NAMALWA (cell line): ENCODE measurements at regions not wholly inside any gene's neighbourhood (a gene's known extent, or its start where the extent isn't known, plus 50 kb on each side); places are given as distances from the start of the nearest gene placed in this dataset.

Experiments used
- DNase-seq: peaks from one replicate; pipeline ENCODE4 v3.0.0-alpha.2; 2015; ENCODE audit warnings: low spot score

DNA sequence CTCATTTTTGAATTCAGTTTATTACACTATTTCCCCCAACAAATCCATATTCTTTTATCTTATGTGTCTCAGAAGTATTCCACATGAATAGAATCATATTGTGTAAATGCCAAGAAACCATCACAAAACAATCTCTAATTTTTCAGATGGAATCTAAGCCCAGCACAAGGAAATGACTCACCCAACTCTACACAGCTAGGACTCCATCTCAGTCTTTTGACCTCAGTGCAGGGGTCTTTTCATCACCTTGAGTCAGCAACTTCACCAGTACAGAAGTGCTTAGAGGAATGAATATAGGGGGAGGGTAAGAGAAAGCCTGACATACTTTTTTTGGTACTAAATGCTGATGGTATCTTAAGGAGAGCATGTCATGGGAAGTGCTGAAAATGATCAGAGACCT lies 169.3 kb upstream of the LRRN1 start:
- no peak for DNase-seq

DNA sequence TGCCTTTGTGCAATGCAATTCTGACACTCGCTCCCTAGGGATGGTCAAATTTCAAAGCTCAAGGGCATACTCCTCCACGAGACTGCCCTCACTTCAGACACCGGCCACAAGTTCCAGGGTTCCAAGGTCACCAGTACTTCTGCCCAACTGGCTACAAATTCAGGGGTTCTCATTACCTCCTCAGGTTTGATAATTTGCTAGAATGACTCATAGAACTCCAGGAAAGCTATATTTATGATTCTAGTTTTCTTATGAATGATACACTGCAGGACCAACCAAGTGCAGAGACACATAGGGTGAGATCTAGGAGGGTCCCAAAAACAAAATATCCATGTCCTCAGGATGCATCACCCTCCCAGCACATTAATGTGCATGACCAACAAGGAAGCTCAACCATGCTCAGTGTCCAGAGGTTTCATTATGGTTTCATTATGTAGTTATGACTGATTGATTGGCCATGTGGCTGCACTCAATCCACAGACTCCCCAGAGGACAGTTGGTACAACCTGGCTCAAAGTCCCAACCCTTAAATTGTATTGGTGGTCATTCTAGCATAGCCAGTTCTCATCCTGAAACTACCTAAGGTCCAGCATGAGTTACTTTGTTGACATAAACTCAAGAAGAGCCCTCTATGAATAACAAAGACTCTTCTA lies 170.4 kb upstream of the LRRN1 start:
- DNase-seq = no peak

DNA sequence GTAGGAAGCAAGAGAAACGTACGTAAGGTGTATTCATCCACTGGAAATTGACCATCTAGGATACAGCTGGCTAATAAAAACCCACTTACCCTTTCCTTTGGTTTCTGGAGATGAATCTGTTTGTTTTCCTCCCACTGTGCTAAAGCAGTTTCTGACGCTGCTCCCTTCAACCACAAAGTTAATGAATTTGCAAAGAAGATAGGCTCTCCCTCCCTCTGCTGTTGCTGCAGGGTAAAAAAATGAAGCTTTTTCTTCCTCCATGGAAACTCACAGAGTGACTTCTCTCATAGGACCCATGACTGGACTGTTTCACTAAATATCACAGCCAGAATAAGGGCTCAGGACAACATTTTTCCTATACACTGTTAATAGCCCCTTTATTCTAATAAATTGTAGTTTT lies 172.1 kb upstream of the LRRN1 start:
- no peak for DNase-seq

- no peak for DNase-seq
Measured at GRCh38 chr3:3625544-3626271, 173.5 kb upstream of the LRRN1 start.

DNA sequence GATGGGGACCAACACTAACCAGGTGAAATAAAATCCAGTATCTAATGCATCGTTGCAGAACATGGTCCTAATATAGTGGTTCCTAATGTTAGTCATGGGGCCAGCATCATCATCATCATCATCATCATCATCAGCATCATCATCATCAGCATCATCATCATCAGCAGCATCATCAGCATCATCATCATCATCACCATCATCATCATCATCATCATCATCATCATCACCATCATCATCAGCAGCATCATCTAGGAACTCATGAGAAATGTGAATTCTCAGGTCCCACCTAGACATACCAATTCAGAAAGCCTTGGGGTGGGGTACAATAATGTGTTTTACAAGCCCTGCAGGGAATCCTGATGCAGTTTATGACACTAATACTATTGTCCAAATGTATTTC lies 179.4 kb upstream of the LRRN1 start:
- DNase-seq = no peak

DNA sequence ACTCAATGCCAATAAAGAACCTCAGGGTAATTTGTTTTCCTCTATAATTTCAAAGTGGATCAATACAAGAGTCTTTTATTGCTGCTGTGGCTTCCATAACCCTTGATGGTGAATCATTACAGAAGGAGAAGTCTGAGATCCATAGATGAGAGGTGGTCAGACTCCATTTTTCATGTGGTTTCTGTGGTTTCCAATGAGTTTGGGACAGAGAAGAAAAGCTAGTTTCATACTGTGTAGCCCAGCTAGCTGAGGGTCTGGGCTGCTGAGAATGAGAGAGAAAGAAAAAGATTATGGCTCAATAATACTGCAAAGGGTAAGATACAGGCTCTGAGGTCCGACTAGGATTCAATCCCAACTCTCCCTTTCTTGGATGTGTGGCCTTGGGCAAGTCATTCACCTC lies 180.6 kb upstream of the LRRN1 start:
- no peak for DNase-seq

GRCh38 chr3:3615533-3615932 lies 183.7 kb upstream of the LRRN1 start:
- no peak for DNase-seq

DNA sequence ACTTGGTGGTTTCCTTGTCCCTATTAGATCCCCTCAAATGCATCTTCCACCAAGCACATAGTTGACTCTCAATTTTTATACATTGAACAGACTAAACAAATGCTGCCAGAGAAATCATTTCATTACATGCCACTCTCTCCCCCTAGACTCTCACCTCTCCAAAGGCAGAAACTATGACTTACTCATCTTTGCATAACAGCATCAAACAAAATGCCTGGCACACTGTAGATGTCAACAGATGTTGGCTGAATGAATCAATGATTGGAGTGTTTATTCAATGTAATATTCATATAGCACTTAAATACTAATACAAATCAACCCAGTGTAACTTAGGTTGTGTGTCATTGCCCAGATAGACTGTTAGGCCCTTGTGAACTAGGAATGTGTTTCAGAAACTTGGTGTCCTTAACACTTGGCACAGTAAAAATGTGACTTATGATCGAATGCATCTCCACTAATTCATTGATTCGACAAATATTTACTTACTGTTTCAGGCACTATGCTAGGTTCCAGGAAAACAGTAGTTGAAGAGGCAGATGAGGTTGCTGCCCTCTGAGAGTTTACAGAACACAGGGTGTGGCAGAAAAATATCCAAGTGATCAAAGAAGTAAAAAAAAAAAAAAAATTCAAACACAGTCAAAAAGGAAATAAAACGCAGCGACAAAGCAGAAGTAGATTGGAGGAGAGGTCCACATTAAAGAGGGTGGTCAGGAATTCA lies 188.5 kb upstream of the LRRN1 start:
- DNase-seq = no peak

DNA sequence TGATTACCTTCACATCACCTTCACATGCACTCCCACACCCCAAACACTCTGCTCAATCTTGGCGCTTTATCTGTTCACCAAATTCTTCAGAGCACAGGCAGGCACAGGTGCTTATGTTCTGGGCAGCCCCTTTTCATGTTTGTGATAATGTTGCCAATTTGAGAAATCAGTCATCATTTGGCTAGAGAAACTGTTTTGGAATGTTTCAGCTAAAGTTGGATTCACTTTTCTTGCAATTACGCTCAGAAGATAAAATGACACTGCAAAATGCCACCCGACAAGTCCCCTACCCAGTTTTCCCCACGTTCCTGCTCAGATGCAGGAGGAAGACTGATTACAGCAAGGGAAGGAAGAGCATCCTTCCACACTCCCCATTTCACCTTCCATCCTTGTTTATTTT lies 192.9 kb upstream of the LRRN1 start:
- DNase-seq = no peak

- no peak for DNase-seq
Measured at GRCh38 chr3:3605226-3605625, 194.0 kb upstream of the LRRN1 start.

- DNase-seq = no peak
Measured at GRCh38 chr3:3603351-3603750, 195.9 kb upstream of the LRRN1 start.

GRCh38 chr3:3600665-3601340 lies 198.4 kb upstream of the LRRN1 start:
- no peak for DNase-seq

DNA sequence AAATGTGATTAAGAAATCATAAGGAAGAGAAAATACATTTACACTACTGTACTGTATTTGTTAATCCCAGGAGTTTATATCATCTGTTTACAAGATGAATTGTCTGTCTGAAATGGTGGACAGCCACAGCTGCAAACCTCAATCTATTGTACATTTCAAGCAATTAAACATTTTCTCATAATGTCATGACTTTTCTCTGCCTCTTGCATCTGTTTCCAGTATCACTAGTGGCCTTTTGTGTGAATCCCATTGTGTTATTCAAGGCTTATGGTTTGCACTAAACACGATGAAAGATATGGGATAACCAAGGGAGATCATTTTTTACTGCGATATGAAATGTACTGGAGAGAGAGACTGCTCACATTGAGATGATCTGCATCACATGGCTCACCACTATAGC lies 200.2 kb upstream of the LRRN1 start:
- no peak for DNase-seq

DNA sequence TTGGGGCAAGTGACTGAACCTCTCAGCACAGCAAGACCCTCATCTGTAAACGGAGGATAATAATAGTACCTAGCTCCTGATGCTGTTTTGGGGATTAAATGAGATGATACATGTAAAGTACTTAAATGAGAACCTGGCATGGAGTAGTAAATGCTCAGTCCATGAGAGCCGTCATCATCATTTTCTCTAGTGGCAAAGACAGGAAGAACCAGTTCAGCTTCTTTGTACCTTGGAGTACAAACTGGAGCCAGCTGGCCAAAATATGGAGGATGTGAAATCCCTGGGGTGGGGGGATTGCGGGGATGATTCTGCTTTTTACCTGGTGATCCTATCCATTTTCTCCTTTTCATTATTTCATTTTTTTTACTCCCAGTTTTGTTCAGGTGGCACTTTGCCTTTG lies 204.2 kb upstream of the LRRN1 start:
- no peak for DNase-seq

DNA sequence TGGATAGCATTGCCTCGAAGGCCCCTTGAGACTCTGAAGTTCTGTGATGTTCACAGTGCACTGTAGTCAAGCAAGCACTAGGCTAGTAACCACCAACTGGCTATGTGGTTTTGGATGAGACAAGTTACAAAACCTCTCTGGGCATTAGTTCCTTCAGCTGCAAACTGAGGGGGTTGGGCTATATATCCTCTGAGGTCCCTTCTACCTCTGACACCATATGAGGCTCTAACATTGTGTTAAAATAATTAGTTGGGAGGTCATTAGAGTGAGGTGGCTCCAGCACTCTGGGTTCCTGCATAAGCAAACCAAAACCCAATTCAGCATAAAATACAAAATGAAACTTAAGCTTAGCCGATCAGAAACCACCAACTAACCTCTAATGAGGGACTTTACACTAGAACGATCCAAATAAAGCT lies 209.5 kb upstream of the LRRN1 start:
- DNase-seq = no peak

DNA sequence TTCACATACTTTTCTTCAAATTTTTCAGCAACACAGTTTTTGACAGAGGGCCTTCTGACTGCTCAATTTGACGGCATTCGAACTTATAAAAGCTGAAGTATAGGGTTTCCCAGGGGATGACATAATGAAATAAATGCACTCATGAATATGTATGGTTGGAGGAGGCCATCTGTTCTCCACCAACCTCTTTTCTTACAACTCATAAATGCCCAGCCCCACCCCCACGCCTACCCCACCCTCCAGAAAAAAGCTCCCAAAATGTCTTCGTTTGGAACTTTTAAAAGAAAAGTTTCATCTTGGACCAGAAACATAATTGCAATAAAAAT lies 211.6 kb upstream of the LRRN1 start:
- DNase-seq = no peak

- no peak for DNase-seq
Measured at GRCh38 chr3:3586843-3587646, 212.2 kb upstream of the LRRN1 start.

- DNase-seq = no peak
Measured at GRCh38 chr3:3586336-3586735, 212.9 kb upstream of the LRRN1 start.

- no peak for DNase-seq
Measured at GRCh38 chr3:3579658-3580057, 219.6 kb upstream of the LRRN1 start.

DNA sequence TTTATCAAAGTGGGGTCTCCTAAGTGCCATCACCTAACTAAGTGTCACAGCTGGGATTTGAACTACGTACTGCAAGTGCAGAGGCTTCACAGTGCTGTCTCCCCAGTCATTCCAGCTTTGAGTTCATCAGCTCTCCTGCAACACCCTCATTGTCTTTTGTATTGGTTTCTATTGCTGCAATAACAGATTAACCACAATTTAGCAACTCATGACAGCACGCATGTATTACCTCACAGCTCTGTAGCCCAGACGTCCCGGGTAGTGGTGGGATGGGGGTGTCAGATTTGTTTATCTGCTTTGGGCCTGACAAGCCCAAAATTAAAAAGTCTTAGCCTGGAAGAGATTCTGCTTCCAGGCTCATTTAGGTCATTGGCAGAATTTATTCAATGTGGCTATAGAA lies 220.5 kb upstream of the LRRN1 start:
- no peak for DNase-seq

DNA sequence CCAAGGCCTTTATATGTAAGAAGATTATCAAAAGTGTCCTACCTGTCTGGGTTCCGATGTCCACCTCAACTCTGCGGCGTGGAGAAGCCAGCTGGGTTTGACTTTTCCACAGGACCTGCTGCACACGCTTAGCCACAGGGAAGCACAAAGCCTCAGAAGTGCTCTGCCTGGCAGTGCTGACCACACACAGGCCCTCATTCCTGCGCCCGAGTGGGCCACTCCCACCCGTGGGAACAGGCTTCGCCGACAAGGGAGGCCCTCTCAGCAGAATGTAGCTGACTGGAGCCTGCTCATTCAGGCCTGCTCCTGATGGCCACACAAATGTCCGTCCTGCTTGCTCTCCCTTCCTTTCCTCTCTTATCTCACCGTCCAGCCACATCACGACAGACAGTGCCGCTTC lies 221.4 kb upstream of the LRRN1 start:
- no peak for DNase-seq

GRCh38 chr3:3573341-3573740 lies 225.9 kb upstream of the LRRN1 start:
- no peak for DNase-seq
